HG02938 (cell line): ENCODE measurements at regions not wholly inside any gene's neighbourhood (a gene's known extent, or its start where the extent isn't known, plus 50 kb on each side); places are given as distances from the start of the nearest gene placed in this dataset.
"Not testable (repeated sequence)": the region's sequence is repeated elsewhere in the genome, so short reads cannot be mapped to it uniquely, and the experiment has no call there.

ENCODE experiments used
- ATAC-seq: cut with Tn5 transposase; IDR thresholded peaks from one replicate; pipeline ENCODE4 v1.9.1; 2021; ENCODE audit warnings: mild to moderate bottlenecking, moderate library complexity; ENCODE audit not compliant: unreplicated experiment

DNA sequence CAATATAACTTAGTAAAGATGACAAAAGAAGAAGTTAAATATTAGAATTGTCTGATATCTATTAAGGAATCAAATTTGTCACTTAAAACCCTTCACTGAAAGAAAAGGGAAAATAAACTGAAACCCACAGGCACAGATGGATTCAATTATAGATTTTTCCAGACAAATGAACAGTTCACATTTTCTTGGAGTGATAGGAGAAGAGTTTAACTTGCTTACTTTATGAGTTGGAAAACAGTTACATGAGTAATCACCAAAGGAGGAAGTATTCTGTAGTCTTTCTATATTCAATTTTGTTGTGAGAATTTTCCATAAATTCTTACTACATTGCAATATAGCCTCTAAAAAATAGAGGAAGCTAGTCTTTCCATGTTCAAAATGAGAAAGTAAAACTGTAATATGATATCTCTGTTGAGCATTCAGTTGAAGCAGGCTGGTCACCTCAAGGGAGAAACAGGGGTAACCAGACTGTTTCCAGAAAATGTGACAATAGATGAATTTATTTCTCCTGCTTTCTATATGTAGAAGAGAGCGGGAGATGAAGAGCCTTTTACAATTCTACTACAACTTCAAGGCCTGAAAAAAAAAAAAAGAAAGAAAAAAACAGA lies 330.3 kb upstream of the EPHA5 start:
- no peak for ATAC-seq

DNA sequence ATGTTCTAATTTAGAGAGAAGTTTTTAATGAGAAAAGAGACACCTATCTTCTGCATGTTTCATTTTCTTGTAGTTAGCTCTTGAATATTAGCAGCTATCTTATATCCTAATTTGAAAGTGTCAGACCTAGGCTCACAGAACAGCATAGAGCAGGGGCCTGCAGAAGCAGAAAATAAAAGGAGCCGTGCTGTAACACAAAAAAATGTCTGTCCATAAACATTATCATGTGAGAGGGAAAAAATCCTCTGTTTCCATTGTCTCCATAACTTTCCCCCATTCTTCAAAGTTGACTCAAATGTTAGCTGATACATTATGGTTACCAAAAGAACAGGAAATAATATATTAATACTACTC lies 329.2 kb upstream of the EPHA5 start:
- ATAC-seq: no peak

DNA sequence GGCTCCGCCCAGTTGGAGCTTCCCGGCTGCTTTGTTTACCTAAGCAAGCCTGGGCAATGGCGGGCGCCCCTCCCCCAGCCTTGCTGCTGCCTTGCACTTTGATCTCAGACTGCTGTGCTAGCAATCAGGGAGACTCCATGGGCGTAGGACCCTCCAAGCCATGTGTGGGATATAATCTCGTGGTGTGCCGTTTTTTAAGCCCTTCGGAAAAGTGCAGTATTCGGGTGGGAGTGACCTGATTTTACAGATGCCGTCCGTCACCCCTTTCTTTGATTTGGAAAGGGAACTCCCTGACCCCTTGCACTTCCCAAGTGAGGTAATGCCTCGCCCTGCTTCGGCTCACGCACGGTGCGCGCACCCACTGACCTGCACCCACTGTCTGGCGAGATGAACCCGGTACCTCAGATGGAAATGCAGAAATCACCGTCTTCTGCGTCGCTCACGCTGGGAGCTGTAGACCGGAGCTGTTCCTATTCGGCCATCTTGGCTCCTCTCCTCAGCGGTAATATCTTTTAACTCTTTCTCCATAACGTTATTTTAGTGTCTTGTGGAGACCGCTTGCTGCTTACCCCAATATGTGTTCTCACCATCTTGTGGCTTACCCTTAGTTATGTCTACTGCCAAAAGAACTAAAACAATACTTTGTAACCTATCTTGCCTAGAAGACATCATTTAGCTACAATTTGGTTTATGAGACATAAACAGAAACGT lies 328.7 kb upstream of the EPHA5 start:
- not testable (repeated sequence) for ATAC-seq

DNA sequence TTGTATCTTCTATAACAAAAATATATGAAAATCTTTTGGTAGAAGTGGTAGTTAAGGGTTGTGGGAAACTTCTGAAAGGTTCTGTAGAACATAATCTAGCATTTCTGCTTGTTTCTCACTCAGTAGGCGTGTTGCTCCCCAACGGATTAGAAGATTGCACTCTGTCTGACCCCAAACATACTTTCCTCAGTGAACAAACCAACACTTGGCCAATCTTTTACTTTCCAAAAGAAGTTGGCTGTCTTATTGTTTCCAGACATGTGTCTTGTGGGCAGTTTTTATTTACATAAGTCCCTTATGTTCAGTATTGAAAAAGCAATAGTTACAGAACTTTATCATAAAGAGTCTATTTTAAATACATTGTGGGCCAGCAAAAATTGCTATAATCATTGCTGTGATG lies 312.8 kb upstream of the EPHA5 start:
- no peak for ATAC-seq

DNA sequence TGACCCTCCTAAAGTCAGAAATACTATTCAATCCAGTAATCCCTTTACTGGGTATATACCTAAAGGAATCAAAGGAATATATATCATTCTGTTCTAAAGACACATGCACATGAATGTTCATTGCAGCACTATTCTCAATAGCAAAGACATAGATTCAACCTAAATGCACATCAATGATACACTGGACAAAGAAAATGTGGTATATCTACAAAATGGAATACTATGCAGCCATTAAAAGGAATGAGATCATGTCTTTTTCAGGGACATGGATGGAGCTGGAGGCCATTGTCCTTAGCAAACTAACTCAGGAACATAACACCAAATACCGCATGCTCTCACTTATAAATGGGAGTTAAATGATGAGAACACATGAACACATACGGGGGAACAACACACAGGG lies 306.0 kb upstream of the EPHA5 start:
- no peak for ATAC-seq

DNA sequence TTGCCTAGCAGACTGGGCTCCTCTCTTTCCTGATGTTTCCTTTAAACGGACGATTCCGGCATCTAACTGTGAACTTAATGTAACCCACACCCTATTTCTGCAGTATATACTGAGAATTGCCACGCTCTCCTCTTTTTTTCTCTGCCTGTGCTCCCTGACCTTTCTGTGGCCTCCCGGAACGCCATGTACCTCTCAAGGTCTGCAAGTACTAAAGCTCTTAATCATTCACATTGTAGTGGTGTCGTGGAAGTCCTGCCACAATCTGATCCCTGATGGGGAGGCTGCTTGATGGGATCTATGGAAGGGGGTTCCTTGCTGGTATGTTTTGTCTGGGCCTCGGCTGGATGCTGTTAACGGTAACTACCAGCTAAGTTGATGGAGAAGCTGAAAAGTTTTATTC lies 302.9 kb upstream of the EPHA5 start:
- no peak for ATAC-seq

DNA sequence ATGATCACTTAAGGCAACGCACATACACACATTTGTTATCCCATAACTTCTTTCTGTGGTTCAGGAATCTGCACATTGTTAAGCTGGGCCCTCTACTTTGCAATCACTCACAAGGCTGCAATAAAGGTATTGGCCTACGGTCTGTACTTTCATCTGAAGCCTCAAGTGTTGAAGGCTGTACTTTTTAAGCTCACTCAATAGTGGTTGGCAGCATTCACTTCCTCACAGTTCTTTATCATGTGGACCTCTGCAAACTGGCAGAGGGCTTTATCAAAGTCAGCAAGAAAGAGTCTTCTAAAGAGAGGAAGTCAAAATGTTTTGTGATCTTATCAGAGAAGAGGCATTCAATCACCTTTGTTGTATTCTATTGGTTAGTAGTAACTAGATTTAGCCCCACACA lies 301.4 kb upstream of the EPHA5 start:
- no peak for ATAC-seq

DNA sequence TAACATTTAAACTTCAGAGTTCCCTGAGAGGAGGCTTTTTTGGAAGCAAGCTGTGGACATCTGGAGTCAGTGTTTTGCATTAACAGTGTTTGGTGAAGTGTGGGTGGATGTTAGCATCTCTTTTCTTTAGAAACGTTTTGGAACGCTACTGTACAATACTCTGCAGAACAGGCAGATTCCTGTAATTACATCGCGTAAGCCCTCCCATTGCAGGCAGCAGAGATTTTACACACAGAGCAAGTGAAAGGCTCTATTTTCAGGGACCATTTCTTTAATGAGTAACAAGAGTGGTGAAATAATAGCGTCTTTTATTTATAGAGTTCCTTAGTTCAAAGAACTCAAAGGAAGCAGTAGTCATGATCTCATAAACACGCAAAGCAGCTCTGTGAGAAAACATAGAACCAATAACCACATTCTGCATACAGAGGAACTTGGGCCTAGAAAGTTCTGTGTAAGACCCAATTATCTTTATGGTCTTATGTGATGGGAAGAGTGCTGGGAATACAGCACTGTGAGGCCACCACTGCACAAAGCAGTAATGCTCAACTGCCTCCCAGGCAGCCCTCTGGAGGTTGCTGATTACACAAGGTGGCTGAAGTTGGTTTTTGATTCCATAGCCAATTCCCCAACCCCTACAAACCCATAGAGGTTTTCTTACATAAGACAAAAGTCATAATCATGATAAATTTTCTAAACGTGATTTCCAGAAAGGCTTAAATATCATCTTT lies 298.7 kb upstream of the EPHA5 start:
- ATAC-seq: no peak

DNA sequence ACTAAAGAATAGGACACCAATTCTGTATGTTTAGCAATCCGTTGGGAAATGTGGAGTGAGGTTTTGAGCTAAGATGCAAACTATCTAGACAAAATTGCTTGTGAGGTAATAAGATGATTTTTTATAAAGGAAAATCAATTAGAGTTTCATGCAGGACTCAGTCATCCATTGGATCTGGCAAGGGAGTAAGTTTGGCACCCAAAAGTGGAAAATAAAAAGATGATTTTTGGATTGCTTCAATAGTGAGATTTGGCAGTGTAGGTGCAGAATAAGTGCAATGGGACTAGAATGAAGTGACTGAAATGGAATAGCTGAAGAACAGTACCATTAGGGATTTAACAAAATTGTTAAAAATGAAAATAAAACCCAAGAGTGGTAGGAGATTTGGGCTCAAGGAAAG lies 290.5 kb upstream of the EPHA5 start:
- ATAC-seq: no peak

DNA sequence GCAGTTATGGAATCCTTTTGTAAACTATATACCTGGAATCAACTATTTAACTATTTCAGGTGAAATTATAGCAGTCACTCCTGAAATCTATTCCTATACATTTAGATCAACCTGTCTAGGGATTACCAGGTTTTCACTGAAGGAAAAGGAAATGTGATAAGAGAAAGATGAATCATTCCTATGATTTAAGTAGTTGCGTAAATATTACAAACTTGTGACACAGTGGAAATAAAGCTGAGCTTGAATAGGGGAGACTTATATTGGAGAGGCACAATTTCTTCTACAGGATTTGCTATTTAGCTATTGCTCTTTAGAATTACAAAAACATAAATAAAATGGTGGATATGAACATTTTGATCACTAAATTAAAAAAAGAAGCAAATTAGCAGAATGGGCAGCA lies 284.1 kb upstream of the EPHA5 start:
- ATAC-seq: no peak

DNA sequence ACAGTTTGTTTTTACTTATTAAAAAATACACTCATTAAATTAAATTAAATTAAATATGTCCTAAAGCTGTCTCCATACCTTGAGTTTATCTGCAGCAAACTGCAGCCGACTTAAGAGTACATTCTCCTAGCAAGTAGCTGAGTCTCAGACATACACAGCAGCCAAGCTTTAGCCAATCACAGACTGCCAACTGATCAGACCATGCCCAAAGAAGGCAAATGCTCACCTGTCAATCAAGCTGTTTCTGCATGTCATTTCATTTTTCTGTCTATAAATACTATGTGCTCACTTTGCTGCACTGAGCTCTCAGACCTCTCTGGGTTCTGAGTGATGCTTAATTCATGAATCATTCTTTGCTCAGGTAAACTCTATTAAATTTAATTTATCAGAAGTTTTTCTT lies 280.9 kb upstream of the EPHA5 start:
- no peak for ATAC-seq

DNA sequence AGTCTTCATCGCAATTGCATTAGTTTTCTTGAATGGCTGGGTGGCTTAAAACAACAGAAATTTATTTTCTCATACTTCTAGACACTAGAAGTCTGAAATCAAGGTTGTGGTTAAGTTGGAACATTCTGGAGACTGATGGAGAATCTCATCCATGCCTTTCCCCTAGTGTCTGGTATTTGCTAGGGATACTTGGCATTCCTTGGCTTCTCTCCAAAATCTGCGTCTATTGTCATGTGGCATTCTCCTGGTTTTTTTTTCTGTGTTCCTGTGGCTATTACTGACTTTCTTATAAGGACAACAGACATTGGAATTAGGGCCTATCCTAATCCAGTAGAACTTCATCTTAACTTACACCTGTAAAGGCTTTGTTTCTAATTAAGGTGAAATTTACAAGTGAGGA lies 272.8 kb upstream of the EPHA5 start:
- ATAC-seq: no peak

DNA sequence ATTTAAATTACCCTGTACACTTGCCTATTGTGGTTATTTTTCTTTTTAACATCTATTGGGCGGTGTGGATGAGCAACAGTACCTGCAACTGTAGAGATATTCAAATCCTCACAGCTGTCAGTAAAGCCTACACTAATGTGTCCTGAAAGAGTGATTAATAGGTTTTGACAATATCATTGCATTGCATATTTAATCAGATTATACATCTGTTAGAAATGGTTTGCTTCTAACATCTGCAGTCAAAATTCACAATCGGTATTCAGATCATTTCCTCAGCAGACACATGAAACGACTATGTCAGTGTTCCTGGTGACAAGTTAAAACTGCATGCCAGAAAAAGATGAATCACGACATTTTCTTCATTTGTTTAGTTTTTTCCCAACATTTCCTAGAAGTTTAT lies 254.6 kb upstream of the EPHA5 start:
- ATAC-seq: no peak

DNA sequence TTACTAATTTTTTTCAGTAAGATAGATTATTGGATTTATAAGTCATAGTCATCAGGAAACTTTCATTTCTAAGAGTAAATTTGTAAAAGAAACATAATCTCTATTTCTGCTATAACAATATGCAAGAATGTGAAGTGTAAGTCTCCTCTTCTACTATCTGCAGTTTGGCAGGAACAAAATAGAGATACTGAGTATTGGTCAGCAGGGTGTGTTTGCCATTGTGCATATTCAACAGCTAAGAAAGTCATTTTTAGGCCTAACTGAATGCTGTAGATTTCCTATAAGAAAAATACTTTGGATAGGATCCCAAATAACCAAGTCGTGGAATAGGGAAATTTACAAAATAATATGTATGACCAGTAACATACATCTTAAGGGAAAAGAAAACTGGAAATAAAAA lies 253.3 kb upstream of the EPHA5 start:
- ATAC-seq: no peak

DNA sequence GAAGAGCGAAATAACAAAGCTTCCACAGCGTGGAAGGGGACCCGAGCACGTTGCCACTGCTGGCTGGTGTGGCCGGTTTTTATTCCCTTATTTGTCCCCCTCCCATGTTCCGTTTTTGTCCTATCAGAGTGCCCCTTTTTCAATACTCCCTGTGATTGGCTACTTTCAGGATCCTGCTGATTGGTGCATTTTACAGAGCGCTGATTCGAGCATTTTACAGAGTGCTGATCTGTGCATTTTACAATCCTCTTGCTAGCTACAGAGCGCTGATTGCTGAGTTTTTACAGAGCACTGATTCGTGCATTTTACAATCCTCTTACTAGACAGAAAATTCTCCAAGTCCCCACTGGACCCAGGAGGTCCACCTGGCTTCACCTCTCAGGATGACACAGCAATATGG lies 250.9 kb upstream of the EPHA5 start:
- no peak for ATAC-seq

DNA sequence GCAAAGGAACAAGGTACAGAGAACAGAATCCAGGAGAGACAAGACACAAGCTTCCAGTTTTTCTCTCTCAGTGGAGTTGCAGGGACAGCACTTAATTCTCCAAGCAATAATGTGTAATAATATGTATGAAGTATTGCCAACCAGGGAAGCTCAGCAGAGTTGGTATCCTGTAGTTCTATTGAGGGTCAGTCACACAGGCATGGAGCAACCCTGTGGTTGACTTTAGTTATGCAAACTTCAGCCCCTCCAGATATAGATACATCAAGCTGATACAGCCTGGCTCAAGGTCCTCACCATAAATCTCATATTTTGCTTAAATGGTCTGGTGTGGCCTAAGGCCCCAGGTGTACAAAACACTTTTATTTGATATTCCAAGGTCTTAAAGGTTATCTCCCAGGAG lies 248.6 kb upstream of the EPHA5 start:
- no peak for ATAC-seq

DNA sequence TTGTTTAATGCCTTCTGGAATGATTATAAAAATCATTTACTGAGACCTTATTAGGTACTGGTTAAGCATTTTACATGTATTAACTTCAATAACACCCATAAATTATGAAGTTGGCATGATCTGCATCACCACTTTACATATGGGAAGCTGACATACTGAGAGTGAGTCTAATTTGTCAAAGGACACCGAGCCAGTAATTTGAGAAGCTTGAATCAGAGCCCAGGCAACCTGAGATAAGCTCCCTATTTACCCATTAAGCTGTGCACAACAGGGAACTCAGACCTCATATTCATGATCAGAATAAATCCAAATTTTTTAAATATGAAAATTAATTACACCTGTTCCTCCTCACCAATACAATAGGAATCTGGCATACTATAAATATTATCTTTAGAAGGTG lies 247.9 kb upstream of the EPHA5 start:
- ATAC-seq: no peak

DNA sequence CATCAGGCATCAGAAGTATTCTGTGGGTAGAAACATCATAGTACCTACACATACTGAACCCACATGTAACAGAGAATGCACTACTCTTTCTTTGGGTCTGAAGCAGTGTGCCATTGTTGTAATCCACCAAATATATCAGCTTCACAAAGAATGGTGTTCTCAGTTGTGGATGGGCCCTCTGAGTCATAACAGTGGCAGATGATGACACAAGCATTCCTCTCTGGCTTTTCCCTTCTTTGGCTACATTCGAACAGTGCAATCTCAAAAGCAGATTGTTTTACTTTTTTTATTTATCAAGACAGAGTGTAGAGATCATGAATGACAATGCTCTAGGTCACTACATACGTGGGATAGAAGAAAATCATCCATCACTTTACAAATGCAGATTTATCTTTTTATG lies 247.2 kb upstream of the EPHA5 start:
- no peak for ATAC-seq

DNA sequence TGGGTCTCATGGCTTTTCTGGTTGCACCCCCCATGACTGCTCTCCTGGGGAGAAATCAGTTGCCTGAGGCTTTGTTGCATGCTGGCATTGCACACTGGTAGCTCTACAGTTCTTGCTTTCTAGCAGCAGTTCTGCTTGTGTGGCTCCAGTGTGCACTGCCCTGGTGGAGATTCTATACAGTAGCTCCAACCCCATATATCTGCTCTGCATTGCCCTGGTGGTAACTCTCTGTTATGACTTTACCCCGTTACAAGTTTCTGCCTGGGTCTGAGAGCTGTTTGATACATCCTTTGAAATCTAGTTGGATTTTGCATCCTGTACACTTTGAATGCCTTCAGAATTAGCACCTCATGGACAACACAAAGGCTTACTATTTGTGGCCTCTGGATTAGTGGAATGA lies 241.4 kb upstream of the EPHA5 start:
- no peak for ATAC-seq

DNA sequence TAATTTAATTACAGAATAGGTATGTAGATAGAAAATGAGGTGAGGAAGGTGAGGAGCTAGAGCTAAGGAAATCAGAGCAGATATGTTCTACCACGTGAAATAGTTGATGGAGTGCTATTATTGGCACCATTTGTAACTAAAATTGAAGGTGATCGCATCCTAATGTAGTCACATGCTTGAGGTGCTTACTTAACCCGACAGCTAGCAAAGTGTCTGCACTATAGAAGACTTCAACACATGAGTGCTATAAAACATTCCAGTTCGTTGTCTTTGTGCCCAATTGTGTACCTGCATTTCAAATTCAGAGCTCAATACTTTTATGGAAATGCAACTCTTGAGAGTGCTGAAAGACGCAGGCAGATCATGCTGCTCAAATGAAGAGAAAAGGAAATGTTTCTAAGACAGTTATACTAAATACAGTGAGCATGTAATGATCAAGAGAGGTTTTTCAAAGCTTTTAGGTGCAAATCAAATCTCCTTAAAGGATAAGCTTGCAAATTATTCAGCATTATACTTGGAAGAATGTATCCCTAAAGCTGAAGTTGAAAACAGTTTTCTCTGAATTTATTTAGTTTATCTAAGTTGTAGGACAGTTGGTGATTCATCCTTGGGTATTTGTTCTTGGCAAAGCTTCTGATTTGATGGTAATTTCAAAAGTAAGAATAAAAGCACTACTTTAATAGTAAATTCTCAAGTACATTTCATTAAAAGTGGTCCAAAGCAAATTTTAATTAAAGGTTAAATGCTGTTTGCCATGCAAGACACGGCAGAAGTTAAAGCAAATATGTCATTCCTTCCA lies 223.9 kb upstream of the EPHA5 start:
- ATAC-seq: no peak

DNA sequence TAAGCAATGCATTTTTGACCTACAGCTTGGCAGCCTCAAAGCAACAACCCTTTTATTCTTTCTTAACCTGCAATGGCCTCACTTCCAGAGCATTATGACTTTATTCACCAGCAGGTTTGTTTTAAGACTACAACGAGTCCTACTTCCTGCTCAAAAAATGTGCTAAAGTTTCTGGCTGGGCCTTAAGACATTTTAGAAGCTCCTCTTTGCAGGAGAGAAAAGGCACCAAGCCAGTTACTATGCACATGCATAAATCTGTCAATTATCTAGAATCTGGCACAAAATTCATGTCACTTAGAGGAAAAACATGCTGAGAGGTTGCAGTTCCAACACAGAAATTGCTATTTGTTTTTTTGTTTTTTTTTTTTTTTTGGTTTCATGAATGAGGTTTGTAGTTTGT lies 223.0 kb upstream of the EPHA5 start:
- ATAC-seq: no peak

DNA sequence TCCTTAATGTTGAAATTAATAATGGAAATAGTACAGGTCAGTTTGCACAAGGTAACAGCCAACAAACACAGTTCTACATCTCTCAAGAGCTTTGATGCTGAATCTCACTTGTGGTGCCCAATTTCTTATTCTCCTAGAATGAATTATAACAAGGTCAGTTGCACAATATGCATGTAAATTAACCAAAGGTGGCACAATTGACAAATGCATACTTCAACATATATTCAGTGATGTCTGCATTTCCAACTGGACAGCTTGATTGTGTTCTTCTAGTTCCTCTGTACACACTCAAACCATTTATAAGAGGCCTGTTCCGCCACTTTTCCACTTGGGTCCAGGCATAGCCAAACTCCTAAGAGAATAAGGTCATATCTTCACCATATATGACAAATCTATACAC lies 210.3 kb upstream of the EPHA5 start:
- no peak for ATAC-seq
